Suprapubic skin (tissue), 4 donors: ENCODE measurements at regions not wholly inside any gene's neighbourhood (a gene's known extent, or its start where the extent isn't known, plus 50 kb on each side); places are given as distances from the start of the nearest gene placed in this dataset.
A peak's percentile ranks its signal among the peaks of the same experiment; 100 is the strongest.

ENCODE experiments used
- DNase-seq, 2 donors: peaks; one replicate each; pipeline ENCODE4 v3.0.0-alpha.2; 2019; ENCODE audit warnings: low spot score in 2 of 2
- H3K27ac ChIP-seq: fragments of 200-600 bp; sonication (generic); one replicate; pipeline ENCODE4 v1.5.1; 2019
- H3K27me3 ChIP-seq: fragments of 200-600 bp; sonication (generic); one replicate; pipeline ENCODE4 v1.5.1; 2019
- H3K36me3 ChIP-seq: fragments of 200-600 bp; sonication (generic); one replicate; pipeline ENCODE4 v1.5.1; 2019
- H3K4me1 ChIP-seq: fragments of 200-600 bp; sonication (generic); one replicate; pipeline ENCODE4 v1.5.1; 2019
- H3K4me3 ChIP-seq: fragments of 200-600 bp; sonication (generic); one replicate; pipeline ENCODE4 v1.5.1; 2019; ENCODE audit warnings: mild to moderate bottlenecking
- H3K9me3 ChIP-seq: fragments of 200-600 bp; sonication (generic); one replicate; pipeline ENCODE4 v1.5.1; 2019
- CTCF ChIP-seq, 2 donors: fragments of 200-600 bp in 1 of 2; fragments of 450-650 bp in 1 of 2; sonication (generic) in 1 of 2; IDR thresholded peaks; one replicate each; pipeline ENCODE4 v1.5.1; 2016 to 2019; ENCODE audit warnings: antibody characterized with exemption in 2 of 2, mild to moderate bottlenecking in 1 of 2, moderate library complexity in 1 of 2
- EP300 ChIP-seq: sonication (generic); formaldehyde crosslinking; IDR thresholded peaks from one replicate; pipeline ENCODE4 v1.6.1; 2017; ENCODE audit warnings: antibody characterized with exemption
- POLR2A ChIP-seq, 2 donors: fragments of 450-650 bp; IDR thresholded peaks; one replicate each; pipeline ENCODE4 v1.6.1; 2017; ENCODE audit warnings: antibody characterized with exemption in 2 of 2, mild to moderate bottlenecking in 2 of 2, moderate library complexity in 2 of 2
- POLR2AphosphoS5 ChIP-seq, 3 donors: sonication (generic); formaldehyde crosslinking; IDR thresholded peaks; one replicate each; pipeline ENCODE4 v1.6.1; 2017; ENCODE audit warnings: antibody characterized with exemption in 3 of 3
- WGBS: methylation state at CpG from one replicate; pipeline ENCODE4 v1.1.5; 2018; 5-methylcytosine and 5-hydroxymethylcytosine counted together

- H3K36me3 ChIP-seq, result no peaks in the 10 kb centered on the region
- no peak for TF ChIP-seq POLR2A (IDR thresholded peaks at IDR 0.05)
- no peak for TF ChIP-seq CTCF (IDR thresholded peaks at IDR 0.05)
- no peak for TF ChIP-seq EP300
- no peak for TF ChIP-seq POLR2AphosphoS5 (IDR thresholded peaks at IDR 0.05)
- WGBS, result 96% methylated on average over 5 of the region's 5 CpGs
Measured at GRCh38 chr3:127079211-127079610, 96.3 kb downstream of the PLXNA1 start.

GRCh38 chr3:127081001-127081720, 98.2 kb downstream of the PLXNA1 start:
- 91% methylated on average over 12 of the region's 12 CpGs for WGBS
- DNase-seq, result no peak
- TF ChIP-seq POLR2A (IDR thresholded peaks at IDR 0.05), result no peak
- Histone ChIP-seq H3K4me3 (no peak overlapping the region), H3K9me3 (no peaks in the 10 kb centered on the region), H3K27me3 (no peaks in the 10 kb centered on the region), H3K27ac (no peak overlapping the region), H3K4me1 (no peaks in the 10 kb centered on the region), H3K36me3 (no peaks in the 10 kb centered on the region)

More at GRCh38 chr3:127079211-127079610, 96.3 kb downstream of the PLXNA1 start:
- Histone ChIP-seq H3K4me1 (peaks cover 12% of the 10 kb centered on the region), H3K9me3 (no peaks in the 10 kb centered on the region), H3K4me3 (no peak overlapping the region), H3K27me3 (no peaks in the 10 kb centered on the region), H3K27ac (no peak overlapping the region)
- peak in 1 of 2 donors; percentile 22 for DNase-seq

- no peaks in the 10 kb centered on the region for H3K27me3 ChIP-seq
- H3K27ac ChIP-seq, result no peak overlapping the region
- DNase-seq, result no peak
- no peaks in the 10 kb centered on the region for H3K4me1 ChIP-seq
- 84% methylated on average over 7 of the region's 7 CpGs for WGBS
- H3K4me3 ChIP-seq, result no peak overlapping the region
- H3K9me3 ChIP-seq, result no peaks in the 10 kb centered on the region
- no peaks in the 10 kb centered on the region for H3K36me3 ChIP-seq
- TF ChIP-seq POLR2A (IDR thresholded peaks at IDR 0.05), result no peak
- no peak for TF ChIP-seq CTCF (IDR thresholded peaks at IDR 0.05)
- no peak for TF ChIP-seq EP300
- no peak for TF ChIP-seq POLR2AphosphoS5 (IDR thresholded peaks at IDR 0.05)
Measured at GRCh38 chr3:127082066-127082465, 99.2 kb downstream of the PLXNA1 start.

DNA sequence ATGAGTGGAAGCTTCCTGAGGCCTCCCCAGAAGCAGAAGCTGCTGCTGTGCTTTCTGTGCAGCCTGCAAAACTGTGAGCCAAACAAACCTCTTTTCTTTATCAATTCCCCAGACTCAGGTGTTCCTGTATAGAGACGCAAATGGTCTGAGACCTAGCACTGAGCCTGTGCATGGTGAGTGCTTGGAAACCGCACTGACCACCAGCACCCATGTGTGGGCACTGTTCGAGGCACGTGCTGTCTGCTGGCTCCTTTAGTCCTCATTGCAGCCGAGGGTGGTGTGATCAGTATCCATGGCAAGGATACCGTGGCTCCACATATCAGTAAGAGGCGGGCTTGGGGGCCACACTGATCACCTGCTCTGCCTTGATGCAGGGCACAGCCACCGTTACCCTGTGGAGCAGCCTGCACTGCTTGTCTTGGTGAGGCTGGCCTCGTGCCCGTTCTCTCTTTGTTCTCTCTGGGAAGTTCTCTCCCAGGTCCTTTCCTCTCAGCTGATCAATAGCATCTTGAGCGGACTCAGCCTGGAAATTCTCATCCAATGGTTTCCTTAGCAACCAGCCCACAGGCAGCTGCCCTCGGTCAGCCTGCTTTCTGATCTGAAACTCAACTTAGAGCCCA, 101.0 kb downstream of the PLXNA1 start:
- Histone ChIP-seq H3K4me1 (peaks cover under 1% of the 10 kb centered on the region), H3K4me3 (no peak overlapping the region), H3K36me3 (no peaks in the 10 kb centered on the region), H3K9me3 (no peaks in the 10 kb centered on the region), H3K27me3 (no peaks in the 10 kb centered on the region), H3K27ac (no peak overlapping the region)
- TF ChIP-seq EP300, result no peak
- TF ChIP-seq POLR2AphosphoS5 (IDR thresholded peaks at IDR 0.05), result no peak
- no peak for TF ChIP-seq CTCF (IDR thresholded peaks at IDR 0.05)
- no peak for TF ChIP-seq POLR2A (IDR thresholded peaks at IDR 0.05)
- no peak for DNase-seq
- WGBS, result 82% methylated on average over 8 of the region's 12 CpGs

DNA sequence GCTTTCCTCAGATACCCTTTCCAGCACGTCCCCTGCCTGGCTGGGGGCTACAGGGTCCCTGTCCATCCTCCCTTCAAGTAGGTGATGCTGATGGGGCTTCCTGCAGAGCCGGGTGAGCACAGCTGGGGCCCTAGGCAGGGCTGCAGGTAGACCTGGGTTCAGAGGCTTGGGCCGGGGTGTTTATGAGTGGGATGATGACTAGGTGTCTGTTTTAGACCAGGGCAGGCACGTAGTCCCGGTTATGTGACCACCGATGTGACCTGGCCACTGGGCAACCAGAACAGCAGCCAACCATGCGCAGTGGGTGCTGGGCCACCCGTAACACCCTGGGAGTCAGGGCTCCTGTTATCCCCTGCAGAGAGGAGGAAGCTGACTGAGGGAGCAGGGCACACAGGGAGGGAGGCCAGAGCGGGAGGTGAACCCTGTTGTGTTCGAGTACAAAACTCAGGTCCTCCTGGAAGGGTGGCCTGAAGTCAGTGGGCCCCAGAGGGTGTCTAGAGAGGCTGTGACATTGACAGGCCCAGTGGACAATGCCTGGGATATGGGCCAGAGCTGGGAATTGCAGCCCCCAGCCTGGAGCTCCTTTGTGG, 101.6 kb downstream of the PLXNA1 start:
- Histone ChIP-seq H3K27me3 (no peaks in the 10 kb centered on the region), H3K4me1 (peaks cover 4% of the 10 kb centered on the region), H3K9me3 (no peaks in the 10 kb centered on the region), H3K36me3 (no peaks in the 10 kb centered on the region), H3K4me3 (no peak overlapping the region), H3K27ac (no peak overlapping the region)
- no peak for DNase-seq
- 91% methylated on average over 10 of the region's 10 CpGs for WGBS
- TF ChIP-seq POLR2A (IDR thresholded peaks at IDR 0.05) (no peak), EP300 (no peak), POLR2AphosphoS5 (IDR thresholded peaks at IDR 0.05) (no peak), CTCF (IDR thresholded peaks at IDR 0.05) (no peak)
